ENCODE measurements at regions not wholly inside any gene's neighbourhood (a gene's known extent, or its start where the extent isn't known, plus 50 kb on each side); places are given as distances from the start of the nearest gene placed in this dataset.
A peak's percentile ranks its signal among the peaks of the same experiment; 100 is the strongest.

DNA sequence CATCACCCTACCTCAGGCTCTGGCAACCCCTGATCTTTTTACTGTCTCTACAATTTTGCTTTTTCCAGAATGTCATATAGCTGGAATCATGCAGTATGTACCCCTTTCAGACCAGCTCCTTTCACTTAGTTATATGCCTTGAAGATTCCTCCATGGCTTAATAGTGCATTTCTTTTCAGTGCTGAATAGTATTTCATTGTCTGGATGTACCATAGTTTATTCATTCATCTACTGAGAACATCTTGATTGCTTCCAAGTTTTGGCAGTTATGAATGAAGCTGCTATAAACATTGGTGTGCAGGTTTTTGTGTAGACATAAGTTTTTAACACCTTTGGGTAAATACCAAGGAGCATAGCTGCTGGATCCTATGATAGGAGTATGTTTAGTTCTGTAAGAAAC lies 50.8 kb upstream of the ANP32A start:
- DNase-seq (ENCODE audit: low read depth, low spot score) = no peak

DNA sequence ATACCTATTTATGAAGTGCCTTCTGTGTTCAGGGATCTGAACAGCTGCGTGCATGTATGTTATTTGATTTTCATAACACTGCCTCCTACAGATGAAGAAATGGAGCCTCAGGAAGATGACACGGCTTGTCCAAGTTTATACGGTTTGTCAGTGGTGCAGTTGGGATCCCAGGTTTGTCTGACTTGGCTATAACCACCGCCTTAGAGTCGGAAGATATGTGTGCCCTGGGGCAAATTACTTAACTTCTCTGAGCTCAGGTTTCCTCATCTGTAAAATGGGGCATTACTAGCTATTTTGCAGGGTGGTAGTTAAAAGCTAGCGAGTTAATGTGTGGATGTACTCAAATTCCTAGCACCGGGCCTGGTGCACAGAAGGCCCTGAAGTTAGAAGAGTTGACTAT lies 54.1 kb upstream of the ANP32A start:
- DNase-seq (ENCODE audit: low read depth, low spot score) = no peak

GRCh38 chr15:68875377-68876116 lies 54.8 kb upstream of the SPESP1 start:
- peak; percentile 60 for DNase-seq (ENCODE audit: low read depth, low spot score)

GRCh38 chr15:68877626-68878025 lies 52.7 kb upstream of the SPESP1 start:
- no peak for DNase-seq (ENCODE audit: low read depth, low spot score)

DNA sequence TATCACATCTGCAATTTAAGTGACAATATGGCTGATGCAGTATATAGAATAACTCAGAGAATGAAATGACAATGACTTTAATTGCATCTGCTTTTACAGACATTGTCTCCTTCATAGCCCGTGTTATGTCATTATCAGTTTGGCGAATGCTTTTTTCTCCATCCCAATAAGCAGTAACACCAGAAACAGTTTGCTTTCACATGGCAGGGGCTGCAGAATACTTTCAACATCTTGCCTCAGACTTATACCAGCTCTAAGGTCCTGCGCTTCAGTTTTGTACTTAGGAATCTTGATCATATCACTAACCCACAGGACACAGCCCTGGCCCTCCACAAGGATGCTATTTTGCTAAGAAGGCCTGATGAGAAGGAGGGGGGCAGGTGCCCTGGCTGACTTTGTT lies 49.9 kb upstream of the SPESP1 start:
- DNase-seq (ENCODE audit: low read depth, low spot score) = no peak
